ENCODE measurements at regions not wholly inside any gene's neighbourhood (a gene's known extent, or its start where the extent isn't known, plus 50 kb on each side); places are given as distances from the start of the nearest gene placed in this dataset.

- DNase-seq: no peak
These were observed 86.1 kb upstream of the BZW1 start for GRCh38 chr2:200725596-200725995.

DNA sequence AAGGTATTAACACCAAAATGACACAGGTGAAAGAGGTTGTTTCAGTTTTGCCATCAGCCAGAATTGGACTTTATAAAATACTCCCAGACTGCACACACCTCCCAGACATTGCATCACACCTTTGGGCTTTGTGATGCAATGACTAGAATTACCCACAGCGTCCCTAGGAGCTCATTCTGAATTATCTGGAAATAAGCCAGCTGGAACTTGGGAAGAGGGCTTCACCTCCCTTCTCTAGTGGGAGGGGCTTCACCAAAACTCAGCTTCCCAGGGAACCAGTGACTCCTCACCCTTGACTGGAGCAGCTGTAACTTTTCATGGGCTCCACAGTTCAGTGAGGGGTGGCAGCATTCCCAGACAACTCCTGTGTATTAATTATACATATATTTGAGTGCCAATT is 83.1 kb upstream of the BZW1 start:
- peak; percentile 42 for DNase-seq

DNA sequence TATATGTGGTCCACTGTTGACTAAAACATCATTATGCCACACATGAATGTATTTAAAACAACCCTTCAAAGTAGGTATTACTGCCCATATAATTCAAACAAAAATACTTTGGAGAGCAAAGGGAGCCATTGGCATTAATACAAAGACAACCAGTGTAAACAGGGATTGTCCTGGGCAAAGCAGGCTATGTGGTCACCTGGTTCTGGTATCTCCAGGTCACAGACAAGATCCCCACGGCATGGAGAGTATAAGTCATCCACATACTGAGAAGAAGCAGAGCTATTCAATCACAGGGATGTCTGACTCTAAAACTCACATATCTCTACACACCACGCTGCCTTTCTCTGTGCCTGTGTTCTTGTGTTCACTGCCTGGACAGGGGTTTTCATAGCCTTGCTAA is 81.4 kb upstream of the BZW1 start:
- no peak for DNase-seq

GRCh38 chr2:200730960-200731359 is 80.8 kb upstream of the BZW1 start:
- DNase-seq: no peak

- no peak for DNase-seq
These were observed 78.8 kb upstream of the BZW1 start for GRCh38 chr2:200732866-200733265.

GRCh38 chr2:200733713-200734198 is 78.0 kb upstream of the BZW1 start:
- no peak for DNase-seq

- DNase-seq: no peak
These were observed 76.6 kb upstream of the BZW1 start for GRCh38 chr2:200735061-200735460.

DNA sequence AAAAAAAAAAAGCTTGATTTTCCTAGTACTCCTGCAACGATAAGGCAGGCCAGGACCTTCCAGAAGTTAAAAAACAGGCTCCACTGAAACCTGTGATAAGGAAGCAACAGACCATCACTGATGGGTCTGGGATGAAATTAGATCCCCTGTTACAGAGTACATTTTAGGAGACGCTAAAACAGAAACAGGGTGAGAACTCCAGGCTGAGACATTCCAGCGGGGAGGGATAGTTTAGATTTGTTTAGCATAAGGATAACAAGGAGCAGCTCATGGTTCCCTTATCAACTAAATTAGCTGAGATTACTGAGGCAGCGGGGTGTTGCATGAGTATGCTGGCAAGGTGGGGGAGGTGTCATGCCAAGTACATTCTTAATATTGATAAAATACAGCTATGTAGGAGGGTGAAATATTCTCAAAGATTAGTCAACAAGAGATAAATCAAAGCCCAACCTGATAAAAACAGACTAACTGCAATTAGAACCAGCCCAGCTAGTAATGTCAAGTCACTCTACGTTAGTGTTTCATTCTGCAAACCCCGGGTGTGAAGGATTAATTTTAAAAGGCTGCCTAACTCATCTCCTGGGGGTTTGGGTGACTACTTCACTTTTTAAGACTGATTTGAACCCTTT is 75.0 kb upstream of the BZW1 start:
- DNase-seq: no peak

DNA sequence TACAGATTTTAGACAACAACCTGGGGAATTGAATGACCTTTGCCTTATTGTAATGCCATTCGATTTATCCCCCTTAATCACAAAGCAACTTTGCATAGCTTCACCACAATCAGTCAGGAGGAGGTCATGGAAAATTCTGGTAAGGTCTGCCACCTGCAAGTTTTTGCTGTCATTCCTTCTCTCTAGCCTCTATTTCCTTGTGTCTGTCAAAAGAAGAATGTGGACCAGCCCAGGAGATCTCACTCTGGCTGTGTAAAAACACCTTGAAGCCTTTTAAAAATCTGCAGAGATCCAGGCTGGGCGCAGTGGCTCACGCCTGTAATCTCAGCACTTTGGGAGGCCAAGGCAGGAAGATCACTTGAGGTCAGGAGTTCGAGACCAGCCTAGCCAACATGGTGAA is 74.1 kb upstream of the BZW1 start:
- DNase-seq: no peak

- DNase-seq: no peak
These were observed 73.1 kb upstream of the BZW1 start for GRCh38 chr2:200738590-200738989.

GRCh38 chr2:200740907-200741306 is 70.8 kb upstream of the BZW1 start:
- DNase-seq: no peak

GRCh38 chr2:200741468-200742202 is 70.1 kb upstream of the BZW1 start:
- no peak for DNase-seq

- DNase-seq: no peak
These were observed 69.3 kb upstream of the BZW1 start for GRCh38 chr2:200742426-200742825.

DNA sequence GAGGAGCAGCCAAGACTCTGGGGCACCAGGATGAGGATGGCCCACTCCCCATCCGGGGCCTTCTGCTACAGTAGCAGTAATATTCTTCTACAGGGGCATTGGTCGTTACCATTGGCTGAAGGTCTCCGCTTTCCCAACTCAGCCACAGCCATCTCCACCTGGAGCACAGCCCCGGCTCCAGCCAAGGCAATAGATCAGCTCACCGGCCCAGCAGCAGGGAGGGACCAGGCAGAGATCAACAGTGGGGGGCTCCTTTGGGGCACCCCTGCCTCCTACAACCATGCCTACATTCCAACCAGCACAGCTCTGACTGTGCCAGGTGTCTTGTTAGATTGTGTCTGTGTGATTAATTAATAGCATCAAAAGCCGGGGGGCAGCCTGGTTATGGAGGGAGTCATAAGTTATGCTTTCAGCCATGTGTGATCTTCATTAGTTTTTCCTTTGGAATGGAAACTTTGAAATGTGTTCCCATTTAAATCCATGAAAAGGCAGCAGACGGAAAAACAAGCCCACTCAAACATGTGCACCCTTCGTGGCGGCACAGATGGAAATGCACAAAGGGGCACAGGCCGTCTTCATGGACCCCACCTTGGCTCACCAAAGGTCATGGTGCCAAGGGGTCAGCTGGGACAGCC is 68.6 kb upstream of the BZW1 start:
- no peak for DNase-seq

- DNase-seq: no peak
These were observed 67.5 kb upstream of the BZW1 start for GRCh38 chr2:200744201-200744602.

DNA sequence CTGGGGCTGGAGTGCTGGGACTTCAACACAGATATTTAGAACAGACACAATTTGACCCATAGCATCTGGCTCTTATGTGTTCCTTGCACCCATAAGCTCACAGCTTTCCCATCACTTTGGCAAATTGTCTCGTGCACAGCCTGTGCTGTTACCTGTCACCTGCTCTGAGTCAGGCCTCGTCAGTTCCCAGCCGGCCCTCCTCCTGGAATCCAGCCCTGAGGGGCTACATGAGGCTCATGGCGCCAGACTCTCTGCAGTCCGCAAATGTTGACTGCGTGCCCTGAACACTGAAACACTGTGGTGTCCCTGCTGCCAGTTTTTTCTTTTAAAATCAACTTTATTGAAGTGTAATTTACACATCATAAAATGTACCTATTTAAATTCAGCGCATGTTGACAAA is 65.4 kb upstream of the BZW1 start:
- no peak for DNase-seq

DNA sequence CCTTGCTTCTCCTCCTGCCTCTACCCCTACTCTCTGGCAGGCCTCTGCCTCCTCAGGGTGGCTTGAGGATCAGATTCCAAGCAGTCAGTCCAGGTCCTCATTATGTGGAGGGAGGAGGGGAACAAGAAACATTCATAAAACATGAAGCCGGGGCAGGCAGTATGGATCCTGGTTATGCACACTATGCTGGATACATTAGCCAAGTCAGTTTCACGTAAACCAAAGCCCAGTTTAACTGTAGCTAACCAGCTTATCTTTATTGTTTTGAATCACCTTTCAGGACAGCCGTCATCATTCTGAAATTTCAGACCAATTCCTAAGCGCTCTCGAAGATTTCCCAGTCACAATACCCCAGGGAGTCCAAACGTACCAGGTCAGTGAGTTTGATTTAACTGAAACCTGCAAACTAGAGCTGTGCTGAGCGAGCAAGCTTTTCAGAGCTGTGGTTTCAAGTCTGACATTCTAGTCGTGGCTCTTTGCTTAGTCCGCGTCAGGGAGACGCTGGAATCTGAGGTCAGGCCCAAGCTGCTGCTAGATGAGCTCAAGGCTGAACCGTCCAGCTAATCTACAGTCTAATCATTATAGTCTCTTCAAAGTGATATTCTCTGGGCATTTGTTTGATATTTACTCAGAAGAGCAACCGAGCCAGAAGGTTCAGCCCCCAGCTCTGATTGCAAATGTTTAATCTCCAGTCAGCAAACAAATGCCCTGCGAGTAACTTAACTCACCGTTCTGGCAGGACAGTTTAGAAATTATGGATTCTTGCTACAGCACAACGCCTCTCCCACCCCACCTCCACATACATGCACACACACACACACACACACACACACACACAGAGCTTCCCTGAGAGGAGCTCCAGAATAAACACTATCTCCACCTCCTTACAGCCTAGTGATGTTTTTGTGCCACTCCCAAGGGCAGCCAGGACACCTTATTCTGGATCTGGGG is 63.8 kb upstream of the BZW1 start:
- DNase-seq: no peak

DNA sequence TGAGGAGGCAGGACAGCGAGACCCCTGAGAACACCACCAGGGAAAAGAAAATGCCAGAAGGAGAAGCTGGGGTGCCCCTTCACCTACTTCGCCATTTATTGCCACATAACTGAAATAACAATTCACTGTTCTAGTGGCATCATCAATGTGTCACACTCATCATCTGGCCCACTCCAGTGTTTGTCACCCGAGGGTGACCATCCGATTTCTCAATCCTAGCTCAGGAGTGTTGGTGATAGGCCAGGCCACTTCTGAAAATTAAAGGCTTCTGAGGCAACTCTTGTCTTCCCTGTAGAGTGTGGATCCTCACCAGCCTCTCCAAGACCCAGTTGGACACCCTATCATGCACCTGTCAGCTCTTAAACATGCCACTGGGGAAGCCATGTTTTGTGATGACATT is 62.9 kb upstream of the BZW1 start:
- DNase-seq: no peak

DNA sequence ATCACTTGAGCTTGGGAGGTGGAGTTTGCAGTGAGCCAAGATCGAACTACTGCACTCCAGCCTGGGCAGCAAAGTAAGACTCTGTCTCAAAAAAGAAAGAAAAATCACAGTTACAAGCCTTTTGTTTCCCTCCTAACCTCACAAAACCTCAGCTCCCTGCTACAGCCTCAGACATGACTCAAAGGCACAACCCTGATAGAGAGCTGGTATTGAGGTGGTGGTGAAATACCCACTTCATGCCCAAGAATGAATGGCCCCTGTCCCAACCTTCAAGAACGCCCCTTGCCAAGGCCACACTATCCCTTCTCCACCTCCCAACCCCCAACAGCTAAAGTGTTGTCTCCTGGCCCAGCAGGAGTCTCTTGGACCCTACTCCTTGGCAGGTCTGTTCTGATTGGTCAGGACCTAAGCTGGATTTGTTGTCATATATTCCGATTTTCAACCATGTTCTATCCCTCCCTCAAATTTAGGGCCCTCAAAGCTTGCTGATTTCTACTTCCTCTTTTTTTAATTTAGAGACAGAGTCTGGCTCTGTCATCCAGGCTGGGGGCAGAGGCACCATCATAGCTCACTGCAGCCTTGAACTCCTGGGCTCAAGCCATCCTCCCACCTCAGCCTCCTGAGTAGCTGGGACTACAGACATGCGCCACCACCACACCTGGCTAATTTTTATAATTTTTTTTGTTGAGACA is 61.9 kb upstream of the BZW1 start:
- DNase-seq: peak; percentile 53

DNA sequence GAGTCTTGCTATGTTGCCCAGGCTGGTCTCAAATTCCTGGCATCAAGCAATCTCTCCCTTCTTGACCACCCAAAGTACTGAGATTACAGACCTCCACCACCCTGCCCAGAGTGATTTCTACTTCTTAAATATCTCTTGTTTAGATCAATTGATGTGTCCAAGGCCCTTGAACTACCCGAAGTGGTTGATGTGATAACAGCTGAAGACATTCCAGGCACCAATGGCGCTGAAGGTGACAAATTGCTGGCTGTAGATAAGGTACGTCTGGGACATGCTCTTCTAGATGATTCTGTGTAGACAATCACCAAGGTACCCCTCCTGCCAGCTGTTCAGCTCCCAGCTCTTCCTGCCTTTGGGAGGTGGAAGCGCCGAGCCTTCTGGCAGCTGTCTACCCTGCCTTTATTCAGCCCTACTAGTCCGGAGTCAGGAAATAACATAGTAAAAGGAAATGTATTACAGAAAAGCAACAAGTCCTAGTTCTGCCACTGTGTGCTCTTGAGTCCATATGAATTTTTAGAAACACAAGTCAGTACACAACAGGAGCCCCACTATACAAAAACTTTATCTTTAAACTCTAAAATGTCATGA is 61.3 kb upstream of the BZW1 start:
- DNase-seq: no peak

DNA sequence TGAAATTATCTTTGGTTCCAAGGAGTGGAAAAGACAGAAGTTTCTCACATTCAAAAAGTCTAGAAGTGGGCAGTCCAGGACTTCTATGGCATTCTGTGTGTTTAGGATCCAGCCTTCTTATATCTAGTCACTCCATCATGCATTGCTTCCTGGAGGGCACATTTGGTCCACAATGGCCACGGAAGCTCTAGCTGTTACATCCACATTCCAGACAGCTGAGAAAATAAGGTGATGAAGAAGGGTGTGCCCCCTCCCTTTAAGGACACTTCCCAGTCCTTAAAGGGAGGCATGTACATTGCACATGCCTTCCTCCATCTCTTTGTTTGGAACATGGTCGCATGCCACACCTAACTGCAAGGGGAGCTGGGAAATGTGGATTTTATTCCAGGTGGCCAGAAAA is 59.9 kb upstream of the BZW1 start:
- DNase-seq: no peak

- no peak for DNase-seq
These were observed 59.4 kb upstream of the BZW1 start for GRCh38 chr2:200752332-200752731.
